Activated CD8-positive, alpha-beta T cell treated with anti-CD3 and anti-CD28 coated beads for 36 hours (primary cell): ENCODE measurements at regions not wholly inside any gene's neighbourhood (a gene's known extent, or its start where the extent isn't known, plus 50 kb on each side); places are given as distances from the start of the nearest gene placed in this dataset.

ENCODE experiments used
- ATAC-seq: fragments of 200-7000 bp; cut with Tn5 transposase; one replicate; pipeline ENCODE4 v1.10.0; 2021; ENCODE audit warnings: mild to moderate bottlenecking, moderate library complexity
- CTCF ChIA-PET: fragments of 350-600 bp; sonication (Branson Sonifier 250); formaldehyde crosslinking; loops from one replicate; lab custom pipeline; 2021; ENCODE audit warnings: antibody characterized with exemption; lab: Charles Lee
- POLR2A ChIA-PET: fragments of 350-600 bp; sonication (Branson Sonifier 250); formaldehyde crosslinking; loops from one replicate; lab custom pipeline; 2021; ENCODE audit warnings: antibody characterized with exemption; lab: Charles Lee
- DNase-seq: peaks from one replicate; pipeline ENCODE4 v3.0.0-alpha.2; 2020
- H3K27ac Mint-ChIP-seq: one replicate; pipeline ENCODE4 v1.8.0; 2021; ENCODE audit warnings: mild to moderate bottlenecking, mixed read lengths
- H3K27me3 Mint-ChIP-seq: one replicate; pipeline ENCODE4 v1.8.0; 2021; ENCODE audit warnings: mixed read lengths
- H3K36me3 Mint-ChIP-seq: one replicate; pipeline ENCODE4 v1.8.0; 2021; ENCODE audit warnings: low read depth, mixed read lengths
- H3K4me1 Mint-ChIP-seq: one replicate; pipeline ENCODE4 v1.8.0; 2021; ENCODE audit warnings: low read depth, mixed read lengths
- H3K4me3 Mint-ChIP-seq: one replicate; pipeline ENCODE4 v1.8.0; 2021; ENCODE audit warnings: mild to moderate bottlenecking, moderate library complexity, mixed read lengths
- H3K9me3 Mint-ChIP-seq: one replicate; pipeline ENCODE4 v1.8.0; 2021; ENCODE audit warnings: mixed read lengths
- intact Hi-C: fragments of 100-400 bp; cut with micrococcal nuclease; formaldehyde crosslinking; loops from one replicate; pipeline ENCODE4 v1.10.0; 2022
- TF ChIP-seq, protein P1 (sequence below): fragments of 200-600 bp; IDR thresholded peaks from one replicate; pipeline ENCODE4 v1.8.0; 2022; ENCODE audit warnings: antibody characterized with exemption, mild to moderate bottlenecking

DNA sequence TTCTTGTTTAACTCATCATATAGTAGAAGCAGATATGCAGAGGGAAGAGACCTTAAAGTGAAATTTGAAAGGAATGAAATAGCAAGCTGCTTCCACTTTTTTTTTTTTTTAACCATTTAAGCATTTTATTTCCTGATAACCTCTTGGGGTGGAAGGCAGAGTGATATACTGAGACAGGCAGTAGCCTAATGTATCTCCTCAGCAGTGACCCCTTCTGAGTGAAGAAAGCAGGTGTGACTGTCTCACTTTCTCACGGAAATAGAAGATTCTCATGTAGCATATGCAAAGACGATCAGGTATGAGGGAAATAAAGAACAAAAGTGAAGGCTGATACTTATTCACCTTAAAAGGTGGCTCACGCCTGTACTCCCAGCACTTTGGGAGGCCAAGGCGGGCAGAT lies 187.1 kb upstream of the STXBP5 start:
- intact Hi-C loops, result no loop called here
- H3K27me3 Mint-ChIP-seq, result no peaks in the 10 kb centered on the region
- H3K4me3 Mint-ChIP-seq, result no peak overlapping the region
- H3K9me3 Mint-ChIP-seq, result no peaks in the 10 kb centered on the region
- ChIA-PET CTCF (no interaction called here), POLR2A (no interaction called here)
- no peak overlapping the region for H3K27ac Mint-ChIP-seq
- H3K36me3 Mint-ChIP-seq, result no peaks in the 10 kb centered on the region
- ATAC-seq (no peak), DNase-seq (no peak)
- TF ChIP-seq, protein P1, sequence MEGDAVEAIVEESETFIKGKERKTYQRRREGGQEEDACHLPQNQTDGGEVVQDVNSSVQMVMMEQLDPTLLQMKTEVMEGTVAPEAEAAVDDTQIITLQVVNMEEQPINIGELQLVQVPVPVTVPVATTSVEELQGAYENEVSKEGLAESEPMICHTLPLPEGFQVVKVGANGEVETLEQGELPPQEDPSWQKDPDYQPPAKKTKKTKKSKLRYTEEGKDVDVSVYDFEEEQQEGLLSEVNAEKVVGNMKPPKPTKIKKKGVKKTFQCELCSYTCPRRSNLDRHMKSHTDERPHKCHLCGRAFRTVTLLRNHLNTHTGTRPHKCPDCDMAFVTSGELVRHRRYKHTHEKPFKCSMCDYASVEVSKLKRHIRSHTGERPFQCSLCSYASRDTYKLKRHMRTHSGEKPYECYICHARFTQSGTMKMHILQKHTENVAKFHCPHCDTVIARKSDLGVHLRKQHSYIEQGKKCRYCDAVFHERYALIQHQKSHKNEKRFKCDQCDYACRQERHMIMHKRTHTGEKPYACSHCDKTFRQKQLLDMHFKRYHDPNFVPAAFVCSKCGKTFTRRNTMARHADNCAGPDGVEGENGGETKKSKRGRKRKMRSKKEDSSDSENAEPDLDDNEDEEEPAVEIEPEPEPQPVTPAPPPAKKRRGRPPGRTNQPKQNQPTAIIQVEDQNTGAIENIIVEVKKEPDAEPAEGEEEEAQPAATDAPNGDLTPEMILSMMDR, result no peak
- H3K4me1 Mint-ChIP-seq, result peaks cover 5% of the 10 kb centered on the region

DNA sequence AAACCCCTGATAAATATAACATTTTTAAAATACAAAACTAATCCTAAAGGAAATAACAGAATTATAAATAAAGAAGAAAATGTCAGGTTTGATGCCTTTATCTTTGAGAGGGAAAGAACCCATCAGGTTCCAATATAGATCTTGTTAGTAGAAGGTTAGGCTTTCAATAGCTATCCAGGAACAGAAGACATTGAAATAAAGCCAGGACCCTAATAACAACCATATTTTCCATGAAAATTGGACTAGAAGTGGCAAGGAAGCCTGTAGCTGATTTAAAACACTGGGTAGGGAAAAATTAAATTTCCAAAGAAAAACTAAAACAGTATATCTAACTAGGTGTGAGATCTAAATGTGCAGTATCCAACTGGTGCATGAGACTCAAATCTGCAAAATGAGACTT lies 185.2 kb upstream of the STXBP5 start:
- TF ChIP-seq, protein P1, result no peak
- DNase-seq (no peak), ATAC-seq (no peak)
- Mint-ChIP-seq H3K36me3 (no peaks in the 10 kb centered on the region), H3K27me3 (no peaks in the 10 kb centered on the region), H3K4me3 (no peak overlapping the region), H3K9me3 (no peaks in the 10 kb centered on the region), H3K27ac (no peak overlapping the region), H3K4me1 (peaks cover 5% of the 10 kb centered on the region)
- ChIA-PET CTCF (no interaction called here), POLR2A (no interaction called here)
- intact Hi-C loops, result no loop called here

DNA sequence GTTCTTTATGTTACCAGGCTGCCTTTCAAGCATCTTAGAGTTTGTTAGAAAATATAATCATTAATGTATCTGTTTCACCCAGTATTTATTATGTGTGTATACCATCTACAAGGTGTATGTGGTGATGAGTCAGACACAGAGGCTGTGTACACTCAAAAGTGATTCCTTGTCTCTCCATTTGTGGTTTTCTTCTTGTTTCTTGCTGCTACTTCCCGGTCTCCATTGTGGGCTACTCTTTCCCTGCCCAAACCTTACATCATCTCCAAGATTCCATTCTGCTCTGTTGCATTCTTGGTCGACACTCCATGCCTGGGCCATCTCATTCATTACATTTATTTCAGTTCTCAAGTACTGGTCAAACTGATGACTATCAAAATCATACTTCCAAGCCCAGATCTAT lies 182.2 kb upstream of the STXBP5 start:
- CTCF ChIA-PET, result no interaction called here
- TF ChIP-seq, protein P1, result no peak
- Mint-ChIP-seq H3K27ac (no peak overlapping the region), H3K36me3 (no peaks in the 10 kb centered on the region), H3K9me3 (no peaks in the 10 kb centered on the region), H3K4me3 (no peak overlapping the region), H3K27me3 (no peaks in the 10 kb centered on the region), H3K4me1 (no peaks in the 10 kb centered on the region)
- no peak for ATAC-seq
- POLR2A ChIA-PET, result no interaction called here
- intact Hi-C loops, result no loop called here
- no peak for DNase-seq

DNA sequence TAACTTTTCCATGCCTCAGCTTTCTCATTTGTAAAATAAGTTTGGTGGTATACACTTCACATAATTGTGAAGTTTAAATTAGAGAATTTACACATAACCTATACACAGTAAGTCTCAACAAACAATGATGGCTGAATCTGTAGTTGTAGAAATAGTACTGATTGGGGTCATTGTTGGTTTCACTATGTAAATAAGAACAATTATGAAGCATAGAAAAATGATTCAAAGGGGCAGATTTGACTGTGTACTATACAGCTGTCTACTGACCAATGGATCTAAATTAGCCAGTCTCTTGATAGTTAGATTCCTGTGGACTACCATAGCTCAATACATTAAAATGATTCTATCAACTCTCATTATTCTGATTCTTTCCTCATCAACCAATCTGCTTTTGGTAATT lies 181.1 kb upstream of the STXBP5 start:
- no peak overlapping the region for H3K4me3 Mint-ChIP-seq
- CTCF ChIA-PET, result no interaction called here
- POLR2A ChIA-PET, result no interaction called here
- TF ChIP-seq, protein P1, result no peak
- no peaks in the 10 kb centered on the region for H3K9me3 Mint-ChIP-seq
- no peaks in the 10 kb centered on the region for H3K27me3 Mint-ChIP-seq
- H3K36me3 Mint-ChIP-seq, result no peaks in the 10 kb centered on the region
- DNase-seq (no peak), ATAC-seq (no peak)
- H3K27ac Mint-ChIP-seq, result no peak overlapping the region
- intact Hi-C loops, result no loop called here
- H3K4me1 Mint-ChIP-seq, result no peaks in the 10 kb centered on the region

DNA sequence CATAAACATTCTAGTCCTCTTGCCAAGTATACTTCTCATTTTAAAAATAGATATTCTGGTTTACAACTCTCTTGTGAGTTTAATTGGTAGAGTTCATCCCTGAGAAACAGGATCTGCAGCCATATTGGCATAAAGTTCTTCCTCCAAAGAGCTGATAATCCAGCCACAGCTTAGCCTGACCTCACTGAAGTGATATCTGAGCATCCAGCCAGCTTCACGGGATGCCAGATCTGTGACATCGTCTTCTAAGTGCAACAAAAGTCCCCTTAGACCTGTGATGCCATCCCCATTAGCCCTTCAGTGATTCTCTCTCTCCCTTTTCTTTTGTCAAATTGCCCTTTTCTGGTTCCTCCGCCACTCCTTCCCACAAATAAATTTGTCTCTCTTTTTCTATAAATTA lies 180.6 kb upstream of the STXBP5 start:
- DNase-seq (no peak), ATAC-seq (no peak)
- Mint-ChIP-seq H3K27ac (no peak overlapping the region), H3K4me1 (no peaks in the 10 kb centered on the region), H3K4me3 (no peak overlapping the region), H3K9me3 (no peaks in the 10 kb centered on the region), H3K36me3 (no peaks in the 10 kb centered on the region), H3K27me3 (no peaks in the 10 kb centered on the region)
- TF ChIP-seq, protein P1, result no peak
- CTCF ChIA-PET, result no interaction called here
- intact Hi-C loops, result no loop called here
- POLR2A ChIA-PET, result no interaction called here
